Neural cell (in vitro differentiated cells): ENCODE measurements at regions not wholly inside any gene's neighbourhood (a gene's known extent, or its start where the extent isn't known, plus 50 kb on each side); places are given as distances from the start of the nearest gene placed in this dataset.
"Not testable (repeated sequence)": the region's sequence is repeated elsewhere in the genome, so short reads cannot be mapped to it uniquely, and the experiment has no call there.

Source experiments
- EP300 ChIP-seq: fragments of 450-650 bp; conservative IDR thresholded peaks from 2 replicates; pipeline ENCODE4 v1.6.1; 2014; ENCODE audit warnings: antibody characterized with exemption, mild to moderate bottlenecking, moderate library complexity; ENCODE audit not compliant: poor library complexity, severe bottlenecking
- EZH2 ChIP-seq: fragments of 200-600, 300-800 bp; shearing (Covaris generic), sonication (generic); IDR thresholded peaks from 2 replicates; pipeline ENCODE4 v1.6.1; 2014; ENCODE audit warnings: antibody characterized with exemption, low read length, borderline replicate concordance, mild to moderate bottlenecking; ENCODE audit not compliant: insufficient read depth, poor library complexity, severe bottlenecking
- RAD21 ChIP-seq: fragments of 450-650 bp; conservative IDR thresholded peaks from 2 replicates; pipeline ENCODE4 v1.6.1; 2014; ENCODE audit warnings: antibody characterized with exemption, mild to moderate bottlenecking, moderate library complexity
- SMC3 ChIP-seq: fragments of 450-650 bp; conservative IDR thresholded peaks from 2 replicates; pipeline ENCODE4 v1.6.1; 2014; ENCODE audit warnings: antibody characterized with exemption, mild to moderate bottlenecking, moderate library complexity; ENCODE audit not compliant: poor library complexity
- TAF1 ChIP-seq: IDR thresholded peaks from 2 replicates; pipeline ENCODE4 v1.6.1; 2012; ENCODE audit warnings: low read depth
- TF ChIP-seq, protein P1 (sequence below): fragments of 450-650 bp; IDR thresholded peaks from 2 replicates; pipeline ENCODE4 v1.5.1; 2014; ENCODE audit warnings: antibody characterized with exemption, mild to moderate bottlenecking, moderate library complexity; ENCODE audit not compliant: poor library complexity, severe bottlenecking
- TF ChIP-seq, protein P2 (sequence below): IDR thresholded peaks from 2 replicates; pipeline ENCODE4 v1.6.1; 2012; ENCODE audit warnings: borderline replicate concordance

DNA sequence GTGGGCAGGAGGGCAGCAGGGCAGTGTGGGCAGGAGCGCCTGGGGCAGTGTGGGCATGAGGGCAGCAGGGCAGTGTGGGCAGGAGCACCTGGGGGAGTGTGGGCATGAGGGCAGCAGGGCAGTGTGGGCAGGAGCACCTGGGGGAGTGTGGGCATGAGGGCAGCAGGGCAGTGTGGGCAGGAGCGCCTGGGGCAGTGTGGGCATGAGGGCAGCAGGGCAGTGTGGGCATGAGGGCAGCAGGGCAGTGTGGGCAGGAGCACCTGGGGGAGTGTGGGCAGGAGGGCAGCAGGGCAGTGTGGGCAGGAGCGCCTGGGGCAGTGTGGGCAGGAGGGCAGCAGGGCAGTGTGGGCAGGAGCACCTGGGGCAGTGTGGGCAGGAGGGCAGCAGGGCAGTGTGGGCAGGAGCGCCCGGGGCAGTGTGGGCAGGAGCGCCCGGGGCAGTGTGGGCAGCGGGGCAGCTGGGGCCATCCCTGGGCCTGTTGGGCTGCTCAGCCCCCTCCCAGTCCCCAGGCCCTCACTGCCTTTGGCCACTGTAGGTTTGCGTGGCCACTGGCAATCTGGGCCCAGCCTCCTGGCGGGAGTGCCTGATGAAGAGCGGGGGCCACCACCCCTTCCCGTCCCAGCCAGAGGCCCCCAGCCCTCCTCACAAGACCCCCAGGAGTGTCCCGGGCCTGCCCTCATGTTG is 52.7 kb upstream of the NOTCH1 start:
- TF ChIP-seq, protein P1, sequence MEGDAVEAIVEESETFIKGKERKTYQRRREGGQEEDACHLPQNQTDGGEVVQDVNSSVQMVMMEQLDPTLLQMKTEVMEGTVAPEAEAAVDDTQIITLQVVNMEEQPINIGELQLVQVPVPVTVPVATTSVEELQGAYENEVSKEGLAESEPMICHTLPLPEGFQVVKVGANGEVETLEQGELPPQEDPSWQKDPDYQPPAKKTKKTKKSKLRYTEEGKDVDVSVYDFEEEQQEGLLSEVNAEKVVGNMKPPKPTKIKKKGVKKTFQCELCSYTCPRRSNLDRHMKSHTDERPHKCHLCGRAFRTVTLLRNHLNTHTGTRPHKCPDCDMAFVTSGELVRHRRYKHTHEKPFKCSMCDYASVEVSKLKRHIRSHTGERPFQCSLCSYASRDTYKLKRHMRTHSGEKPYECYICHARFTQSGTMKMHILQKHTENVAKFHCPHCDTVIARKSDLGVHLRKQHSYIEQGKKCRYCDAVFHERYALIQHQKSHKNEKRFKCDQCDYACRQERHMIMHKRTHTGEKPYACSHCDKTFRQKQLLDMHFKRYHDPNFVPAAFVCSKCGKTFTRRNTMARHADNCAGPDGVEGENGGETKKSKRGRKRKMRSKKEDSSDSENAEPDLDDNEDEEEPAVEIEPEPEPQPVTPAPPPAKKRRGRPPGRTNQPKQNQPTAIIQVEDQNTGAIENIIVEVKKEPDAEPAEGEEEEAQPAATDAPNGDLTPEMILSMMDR = not testable (repeated sequence)
- not testable (repeated sequence) for TF ChIP-seq SMC3, EP300, EZH2, TAF1, RAD21
- TF ChIP-seq, protein P2, sequence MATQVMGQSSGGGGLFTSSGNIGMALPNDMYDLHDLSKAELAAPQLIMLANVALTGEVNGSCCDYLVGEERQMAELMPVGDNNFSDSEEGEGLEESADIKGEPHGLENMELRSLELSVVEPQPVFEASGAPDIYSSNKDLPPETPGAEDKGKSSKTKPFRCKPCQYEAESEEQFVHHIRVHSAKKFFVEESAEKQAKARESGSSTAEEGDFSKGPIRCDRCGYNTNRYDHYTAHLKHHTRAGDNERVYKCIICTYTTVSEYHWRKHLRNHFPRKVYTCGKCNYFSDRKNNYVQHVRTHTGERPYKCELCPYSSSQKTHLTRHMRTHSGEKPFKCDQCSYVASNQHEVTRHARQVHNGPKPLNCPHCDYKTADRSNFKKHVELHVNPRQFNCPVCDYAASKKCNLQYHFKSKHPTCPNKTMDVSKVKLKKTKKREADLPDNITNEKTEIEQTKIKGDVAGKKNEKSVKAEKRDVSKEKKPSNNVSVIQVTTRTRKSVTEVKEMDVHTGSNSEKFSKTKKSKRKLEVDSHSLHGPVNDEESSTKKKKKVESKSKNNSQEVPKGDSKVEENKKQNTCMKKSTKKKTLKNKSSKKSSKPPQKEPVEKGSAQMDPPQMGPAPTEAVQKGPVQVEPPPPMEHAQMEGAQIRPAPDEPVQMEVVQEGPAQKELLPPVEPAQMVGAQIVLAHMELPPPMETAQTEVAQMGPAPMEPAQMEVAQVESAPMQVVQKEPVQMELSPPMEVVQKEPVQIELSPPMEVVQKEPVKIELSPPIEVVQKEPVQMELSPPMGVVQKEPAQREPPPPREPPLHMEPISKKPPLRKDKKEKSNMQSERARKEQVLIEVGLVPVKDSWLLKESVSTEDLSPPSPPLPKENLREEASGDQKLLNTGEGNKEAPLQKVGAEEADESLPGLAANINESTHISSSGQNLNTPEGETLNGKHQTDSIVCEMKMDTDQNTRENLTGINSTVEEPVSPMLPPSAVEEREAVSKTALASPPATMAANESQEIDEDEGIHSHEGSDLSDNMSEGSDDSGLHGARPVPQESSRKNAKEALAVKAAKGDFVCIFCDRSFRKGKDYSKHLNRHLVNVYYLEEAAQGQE = not testable (repeated sequence)
